IPS-20b (cell line): ENCODE measurements at regions not wholly inside any gene's neighbourhood (a gene's known extent, or its start where the extent isn't known, plus 50 kb on each side); places are given as distances from the start of the nearest gene placed in this dataset.

Experiments used
- H3K27ac ChIP-seq: one replicate; pipeline ENCODE4 v1.5.1; 2013; ENCODE audit warnings: low read length
- H3K27me3 ChIP-seq: 2 replicates; pipeline ENCODE4 v1.6.1; 2013; ENCODE audit warnings: mild to moderate bottlenecking, low read length, inconsistent platforms; ENCODE audit not compliant: insufficient read depth
- H3K36me3 ChIP-seq: 2 replicates; pipeline ENCODE4 v1.6.1; 2013; ENCODE audit warnings: low read depth, mild to moderate bottlenecking, inconsistent platforms, low read length, moderate library complexity; ENCODE audit not compliant: insufficient read depth
- H3K4me1 ChIP-seq: 2 replicates; pipeline ENCODE4 v1.6.1; 2013; ENCODE audit warnings: mild to moderate bottlenecking, control low read depth, inconsistent platforms, low read length, moderate library complexity; ENCODE audit not compliant: insufficient read depth
- H3K4me3 ChIP-seq: 2 replicates; pipeline ENCODE4 v1.5.1; 2013; ENCODE audit warnings: mild to moderate bottlenecking, low read length, inconsistent platforms
- H3K9ac ChIP-seq: 2 replicates; pipeline ENCODE4 v1.6.1; 2013; ENCODE audit warnings: low read depth, mild to moderate bottlenecking, inconsistent platforms, low read length, moderate library complexity
- H3K9me3 ChIP-seq: 2 replicates; pipeline ENCODE4 v1.6.1; 2013; ENCODE audit warnings: mild to moderate bottlenecking, low read depth, low read length, inconsistent platforms; ENCODE audit not compliant: insufficient read depth

GRCh38 chr2:236973343-236973980, 112.2 kb upstream of the COPS8 start:
- Histone ChIP-seq H3K4me3 (no peak overlapping the region), H3K9me3 (no peaks in the 10 kb centered on the region), H3K36me3 (no peaks in the 10 kb centered on the region), H3K27me3 (no peaks in the 10 kb centered on the region), H3K27ac (no peak overlapping the region), H3K4me1 (peaks cover 5% of the 10 kb centered on the region; the same call in 1 of the 2 replicates), H3K9ac (no peak overlapping the region)

DNA sequence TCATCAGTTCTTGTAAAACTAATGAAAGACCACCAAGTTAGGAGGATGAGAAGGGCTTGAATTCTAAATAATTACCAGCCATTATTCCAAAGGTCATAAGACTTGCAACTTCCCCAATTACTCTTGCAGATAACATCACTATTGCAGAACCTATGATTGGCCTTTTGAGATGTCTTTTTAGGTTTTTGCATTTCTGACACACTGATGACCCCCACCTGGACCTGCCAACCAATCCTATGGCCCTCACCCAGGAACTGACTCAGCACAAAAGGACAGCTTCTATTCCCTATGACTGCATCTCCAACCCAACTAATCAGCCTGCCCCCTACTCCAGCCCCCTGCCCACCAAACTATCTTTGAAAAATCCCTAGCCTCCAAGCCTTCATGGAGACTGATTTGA, 111.5 kb upstream of the COPS8 start:
- no peak overlapping the region for H3K4me3 ChIP-seq
- no peaks in the 10 kb centered on the region for H3K27me3 ChIP-seq
- H3K27ac ChIP-seq = no peak overlapping the region
- peaks cover 5% of the 10 kb centered on the region; the same call in 1 of the 2 replicates for H3K4me1 ChIP-seq
- H3K9ac ChIP-seq = no peak overlapping the region
- no peaks in the 10 kb centered on the region for H3K9me3 ChIP-seq
- no peaks in the 10 kb centered on the region for H3K36me3 ChIP-seq

DNA sequence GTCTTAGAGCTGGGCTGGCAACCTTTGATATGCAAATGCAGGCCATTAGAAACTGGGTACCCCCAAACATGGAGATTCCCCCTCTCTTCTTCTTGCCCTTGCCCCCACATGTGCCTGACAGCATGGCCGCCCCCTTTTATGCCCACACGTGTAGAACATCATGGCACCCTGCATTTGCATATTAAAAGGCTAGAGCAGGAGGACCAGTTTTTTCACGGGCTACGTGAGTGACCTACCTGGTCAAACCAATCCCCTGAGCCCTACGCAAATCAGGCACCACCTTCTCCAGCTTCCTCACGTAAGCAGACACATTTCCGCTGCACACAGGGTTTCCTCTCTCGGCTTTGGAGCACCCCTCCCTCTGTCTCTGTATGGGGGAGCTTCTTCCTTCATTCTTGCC, 110.9 kb upstream of the COPS8 start:
- H3K27ac ChIP-seq = no peak overlapping the region

DNA sequence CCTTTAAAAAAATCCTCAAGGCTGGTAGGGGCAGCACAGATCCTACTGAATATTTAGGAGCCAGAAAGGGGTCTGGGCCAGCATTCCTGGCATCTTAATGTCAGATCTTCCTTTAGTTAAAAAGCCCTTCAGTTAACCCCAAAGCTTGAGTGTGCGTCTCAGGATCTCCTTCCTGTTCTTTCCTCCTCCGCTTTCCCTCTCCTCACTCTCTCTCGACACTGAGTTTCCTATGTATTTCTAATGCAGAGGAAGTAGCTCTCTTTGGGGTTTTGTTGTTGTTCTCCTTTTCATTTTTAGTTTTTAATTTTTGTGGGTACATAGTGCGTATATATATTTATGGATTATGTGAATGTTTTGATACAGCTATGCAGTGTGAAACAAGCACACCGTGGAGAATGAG, 109.9 kb upstream of the COPS8 start:
- peaks cover 5% of the 10 kb centered on the region; the same call in 1 of the 2 replicates for H3K4me1 ChIP-seq
- no peaks in the 10 kb centered on the region for H3K27me3 ChIP-seq
- H3K9ac ChIP-seq = no peak overlapping the region
- no peaks in the 10 kb centered on the region for H3K9me3 ChIP-seq
- H3K4me3 ChIP-seq = no peak overlapping the region
- no peaks in the 10 kb centered on the region for H3K36me3 ChIP-seq
- no peak overlapping the region for H3K27ac ChIP-seq

More for the DNA sequence above, 110.9 kb upstream of the COPS8 start:
- Histone ChIP-seq H3K4me3 (no peak overlapping the region), H3K4me1 (peaks cover 5% of the 10 kb centered on the region; the same call in 1 of the 2 replicates), H3K27me3 (no peaks in the 10 kb centered on the region), H3K9me3 (no peaks in the 10 kb centered on the region), H3K36me3 (no peaks in the 10 kb centered on the region), H3K9ac (no peak overlapping the region)

DNA sequence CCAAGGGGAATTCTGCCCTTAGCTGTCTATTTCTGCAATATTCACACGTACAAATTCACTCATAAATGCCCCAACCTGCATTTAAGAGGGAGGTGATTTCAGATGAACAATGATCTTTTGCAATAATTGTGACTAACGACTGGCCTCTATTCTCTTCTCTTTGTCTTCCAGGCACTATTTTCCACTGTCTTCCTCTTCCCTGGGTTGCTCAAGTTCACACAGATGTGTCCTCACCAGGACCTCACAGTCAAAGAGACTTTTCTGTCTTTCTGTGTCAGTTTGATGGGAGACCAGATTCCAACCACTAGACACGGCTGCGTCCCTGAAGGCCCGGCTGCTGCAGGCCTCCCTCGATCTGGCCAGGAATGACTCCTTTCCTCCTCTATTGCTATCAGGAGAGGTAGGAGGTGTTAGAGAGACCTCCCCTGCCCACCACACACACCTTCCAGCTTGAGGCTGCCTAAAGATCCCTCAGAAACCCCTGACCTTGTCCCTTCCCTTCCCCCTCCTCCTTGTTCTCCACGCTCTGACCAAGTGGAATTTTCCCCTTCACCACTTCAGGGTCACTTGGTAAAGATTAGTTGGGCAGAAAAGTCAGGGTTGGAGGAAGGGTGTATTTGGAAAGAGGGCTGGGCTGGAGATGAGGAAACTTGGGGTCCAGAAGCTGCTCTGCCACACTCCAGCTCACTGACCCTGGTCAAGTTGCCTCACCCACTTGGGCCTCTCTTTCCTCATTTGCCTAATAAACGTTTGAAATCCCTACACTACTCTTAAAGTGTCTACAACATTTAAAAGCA, 109.2 kb upstream of the COPS8 start:
- Histone ChIP-seq H3K27ac (no peak overlapping the region), H3K9ac (no peak overlapping the region), H3K27me3 (no peaks in the 10 kb centered on the region)

DNA sequence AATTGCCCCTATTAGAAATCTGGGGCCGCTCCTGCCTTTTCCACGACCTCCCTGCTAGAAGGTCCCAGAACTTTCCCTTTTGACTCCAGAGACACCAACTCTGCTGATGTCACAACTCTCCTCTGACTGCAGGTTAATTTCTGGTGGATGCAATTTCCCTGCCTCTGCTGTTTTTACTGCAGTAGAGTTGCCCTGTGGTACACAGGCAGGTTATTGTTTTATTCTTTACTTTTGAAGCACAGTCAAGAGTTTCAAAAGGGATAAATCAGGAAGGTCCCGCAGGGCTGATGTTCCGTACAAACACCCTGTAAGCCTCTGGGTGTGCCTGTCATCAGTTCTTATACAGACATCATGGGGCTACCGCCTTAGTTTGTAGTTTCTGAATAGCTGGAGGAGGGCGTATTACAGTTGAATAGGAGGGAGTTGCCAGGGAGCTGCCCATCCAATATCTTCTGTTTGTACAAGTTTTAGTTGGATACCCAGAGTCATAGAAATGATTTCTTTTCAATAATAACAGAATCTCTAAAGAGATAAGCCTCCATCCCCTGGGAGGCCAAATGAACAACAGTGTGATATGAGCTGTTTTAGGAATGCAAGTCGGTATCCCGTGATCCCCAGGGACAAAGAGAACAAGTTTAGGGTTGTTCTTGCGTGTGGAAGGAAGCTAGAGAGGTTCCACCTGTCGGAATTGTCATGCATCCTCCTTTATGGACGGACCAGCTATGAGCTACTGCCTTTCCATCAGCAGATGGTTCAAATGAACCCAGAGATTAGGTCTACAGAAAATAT, 108.4 kb upstream of the COPS8 start:
- Histone ChIP-seq H3K27me3 (no peaks in the 10 kb centered on the region), H3K27ac (no peak overlapping the region), H3K9ac (no peak overlapping the region), H3K4me1 (peaks cover 5% of the 10 kb centered on the region; the same call in 1 of the 2 replicates), H3K36me3 (no peaks in the 10 kb centered on the region), H3K4me3 (no peak overlapping the region), H3K9me3 (no peaks in the 10 kb centered on the region)

More for the DNA sequence above, 109.2 kb upstream of the COPS8 start:
- Histone ChIP-seq H3K4me3 (no peak overlapping the region), H3K36me3 (no peaks in the 10 kb centered on the region), H3K9me3 (no peaks in the 10 kb centered on the region), H3K4me1 (peaks cover 5% of the 10 kb centered on the region; the same call in 1 of the 2 replicates)

- no peak overlapping the region for H3K27ac ChIP-seq
- H3K27me3 ChIP-seq = no peaks in the 10 kb centered on the region
- peaks cover 3% of the 10 kb centered on the region; the same call in 1 of the 2 replicates for H3K4me1 ChIP-seq
- no peak overlapping the region for H3K4me3 ChIP-seq
- H3K36me3 ChIP-seq = no peaks in the 10 kb centered on the region
- no peak overlapping the region for H3K9ac ChIP-seq
- H3K9me3 ChIP-seq = no peaks in the 10 kb centered on the region; the same call in 1 of the 2 replicates
Observed at GRCh38 chr2:236977852-236978398, 107.8 kb upstream of the COPS8 start.

- Histone ChIP-seq H3K4me1 (no peaks in the 10 kb centered on the region), H3K9ac (no peak overlapping the region), H3K36me3 (no peaks in the 10 kb centered on the region), H3K4me3 (no peak overlapping the region), H3K9me3 (peaks cover 5% of the 10 kb centered on the region), H3K27me3 (no peaks in the 10 kb centered on the region), H3K27ac (no peak overlapping the region)
Observed at GRCh38 chr2:236979664-236980063, 106.0 kb upstream of the COPS8 start.

DNA sequence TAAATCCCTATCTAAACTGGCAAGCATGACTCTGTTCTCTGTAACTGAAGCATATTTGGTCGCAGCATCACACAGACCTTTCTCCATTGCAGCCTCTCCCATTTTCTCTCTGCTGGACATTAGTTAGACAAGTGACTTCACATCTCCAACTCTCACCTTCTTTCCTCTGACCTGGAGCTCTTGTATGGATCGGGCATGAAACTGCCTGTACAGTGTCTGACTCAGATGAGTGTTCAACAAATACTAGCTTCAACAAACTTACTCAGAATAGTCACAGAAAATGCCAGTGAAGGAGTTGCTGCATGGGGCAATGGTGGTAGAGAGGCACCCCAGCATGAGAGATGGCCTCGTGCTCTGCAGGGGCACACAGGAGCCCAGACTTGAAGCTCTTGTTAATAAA, 104.7 kb upstream of the COPS8 start:
- Histone ChIP-seq H3K9me3 (peaks cover 5% of the 10 kb centered on the region), H3K9ac (no peak overlapping the region), H3K27ac (no peak overlapping the region), H3K27me3 (no peaks in the 10 kb centered on the region), H3K4me1 (no peaks in the 10 kb centered on the region), H3K4me3 (no peak overlapping the region), H3K36me3 (no peaks in the 10 kb centered on the region)

DNA sequence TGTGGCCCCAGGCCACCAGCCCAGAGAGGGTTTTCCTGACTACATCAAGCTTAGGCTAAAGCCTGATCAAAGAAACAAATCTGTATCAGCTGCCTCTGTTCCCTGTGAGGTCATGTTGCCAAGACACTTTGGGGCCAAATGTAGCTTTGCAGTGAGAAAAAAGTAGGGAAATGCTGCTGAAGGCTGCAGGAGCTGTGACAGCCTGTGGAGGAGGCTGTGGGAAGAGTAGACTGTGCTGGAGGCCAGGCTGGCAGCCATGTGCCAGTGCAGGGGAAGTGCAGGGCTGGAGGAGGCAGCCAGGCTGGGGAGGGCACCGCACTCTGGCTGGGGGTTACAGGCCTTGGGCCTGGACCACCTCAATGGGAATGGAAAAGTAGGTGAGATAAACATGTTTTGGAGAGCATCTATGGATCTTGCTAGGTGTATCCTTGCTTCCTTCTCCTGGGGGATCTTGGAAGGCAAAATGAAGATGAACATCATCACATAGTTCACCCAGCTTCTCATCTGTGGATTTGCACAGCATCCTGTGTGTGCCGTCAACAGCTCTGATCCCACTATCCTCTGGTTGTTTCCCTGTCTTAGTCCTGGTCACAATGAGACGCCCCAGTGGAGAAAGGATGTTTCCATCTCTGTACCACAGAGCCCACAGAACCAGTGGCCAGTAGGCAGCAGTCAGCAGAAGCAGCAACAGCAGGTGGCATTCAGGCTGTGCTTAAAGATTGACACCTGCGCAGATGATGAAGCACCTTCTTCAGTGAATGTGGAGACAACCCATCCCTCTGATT, 103.8 kb upstream of the COPS8 start:
- H3K36me3 ChIP-seq = no peaks in the 10 kb centered on the region
- no peaks in the 10 kb centered on the region for H3K27me3 ChIP-seq
- peaks cover 5% of the 10 kb centered on the region for H3K9me3 ChIP-seq
- H3K27ac ChIP-seq = no peak overlapping the region
- no peak overlapping the region for H3K9ac ChIP-seq
- no peaks in the 10 kb centered on the region for H3K4me1 ChIP-seq
- H3K4me3 ChIP-seq = no peak overlapping the region
